Psoas muscle (tissue), 7 donors: ENCODE measurements at regions not wholly inside any gene's neighbourhood (a gene's known extent, or its start where the extent isn't known, plus 50 kb on each side); places are given as distances from the start of the nearest gene placed in this dataset.

Experiments used
- ATAC-seq, 4 donors: fragments of 200-7000 bp; cut with Tn5 transposase; one replicate each; pipeline ENCODE4 v1.9.1; 2020; ENCODE audit warnings: moderate library complexity in 3 of 4, mild to moderate bottlenecking in 2 of 4
- DNase-seq, 2 donors: peaks; one replicate each; pipeline ENCODE4 v3.0.0-alpha.2; 2020
- H3K27ac ChIP-seq: fragments of 200-600 bp; one replicate; pipeline ENCODE4 v1.8.0; 2022
- H3K27me3 ChIP-seq, 3 donors: fragments of 200-600 bp in 1 of 3; one replicate each; pipeline versions ENCODE4 v1.6.1 to v1.8.0; 2013 to 2022; ENCODE audit warnings: low read length in 2 of 3, mild to moderate bottlenecking in 2 of 3, moderate library complexity in 1 of 3; ENCODE audit not compliant: insufficient read depth in 3 of 3
- H3K36me3 ChIP-seq, 2 donors: fragments of 200-600 bp in 1 of 2; one replicate each; pipeline versions ENCODE4 v1.6.1 to v1.8.0; 2013 to 2022; ENCODE audit warnings: low read depth in 1 of 2, mild to moderate bottlenecking in 1 of 2, moderate library complexity in 1 of 2; ENCODE audit not compliant: insufficient read depth in 1 of 2
- H3K4me1 ChIP-seq: fragments of 200-600 bp; one replicate; pipeline ENCODE4 v1.8.0; 2022
- H3K4me3 ChIP-seq: fragments of 200-600 bp; one replicate; pipeline ENCODE4 v1.8.0; 2022; ENCODE audit warnings: mild to moderate bottlenecking
- H3K9me3 ChIP-seq: fragments of 200-600 bp; one replicate; pipeline ENCODE4 v1.8.0; 2022
- CTCF ChIP-seq: fragments of 200-600 bp; IDR thresholded peaks from one replicate; pipeline ENCODE4 v1.8.0; 2022; ENCODE audit warnings: antibody characterized with exemption
- WGBS, 3 donors: extraction: QIAGEN DNeasy Blood & Tissue Kit; methylation state at CpG; one replicate each; pipeline versions ENCODE4 v1.1.6 to v1.1.7; 2013; 5-methylcytosine and 5-hydroxymethylcytosine counted together
- intact Hi-C, 2 donors: fragments of 100-400 bp; cut with DNase I; formaldehyde crosslinking; loops; one replicate each; pipeline versions ENCODE4 v1.11.0 to v1.14.2; 2022
- donor health status: healthy with polysubstance abuse.
- donor health status: DM: no; HTN: no; CAD: no; lungs with moderate emphysema.
- donor health status: Bipolar disorder and iron deficiency.
- donor health status: healthy.
- donor health status: DM: yes; HTN: yes; CAD: no.
- donor health status: DM: no; HTN: no; CAD: no.
- donor health status: DM: yes; HTN: yes; CAD: no.

GRCh38 chr12:24582954-24583601, 365.8 kb downstream of the BCAT1 start:
- TF ChIP-seq CTCF: no peak
- no peak overlapping the region for H3K4me3 ChIP-seq
- H3K4me1 ChIP-seq: no peaks in the 10 kb centered on the region
- H3K27me3 ChIP-seq: no peaks in the 10 kb centered on the region
- 96 to 98% (median 97%) methylated on average over 18 of the region's 18 CpGs for WGBS, 3 donors
- no peaks in the 10 kb centered on the region for H3K36me3 ChIP-seq
- H3K27ac ChIP-seq: no peak overlapping the region
- DNase-seq (no peak), ATAC-seq (no peak)
- H3K9me3 ChIP-seq: no peaks in the 10 kb centered on the region
- intact Hi-C loops: no loop called here

- Histone ChIP-seq H3K9me3 (no peaks in the 10 kb centered on the region), H3K27ac (no peak overlapping the region), H3K36me3 (no peaks in the 10 kb centered on the region), H3K27me3 (no peaks in the 10 kb centered on the region), H3K4me1 (no peaks in the 10 kb centered on the region), H3K4me3 (no peak overlapping the region)
- DNase-seq (no peak), ATAC-seq (no peak)
- intact Hi-C loops: no loop called here
- WGBS, 3 donors: 59 to 62% (median 60%) methylated on average over 4 of the region's 4 CpGs
- TF ChIP-seq CTCF: no peak
Measured at GRCh38 chr12:24574538-24574937, 374.4 kb downstream of the BCAT1 start.

GRCh38 chr12:24573621-24574020, 375.3 kb downstream of the BCAT1 start:
- no peaks in the 10 kb centered on the region for H3K9me3 ChIP-seq
- no peak overlapping the region for H3K4me3 ChIP-seq
- intact Hi-C loops: no loop called here
- no peaks in the 10 kb centered on the region for H3K27me3 ChIP-seq
- DNase-seq (no peak), ATAC-seq (no peak)
- H3K36me3 ChIP-seq: no peaks in the 10 kb centered on the region
- no peaks in the 10 kb centered on the region for H3K4me1 ChIP-seq
- no peak for TF ChIP-seq CTCF
- H3K27ac ChIP-seq: no peak overlapping the region

GRCh38 chr12:24565300-24565699, 383.6 kb downstream of the BCAT1 start:
- ATAC-seq (no peak), DNase-seq (no peak)
- 71 to 83% (median 79%) methylated on average over 5 of the region's 5 CpGs for WGBS, 3 donors
- no peak overlapping the region for H3K4me3 ChIP-seq
- intact Hi-C loops: no loop called here
- peaks cover 5% of the 10 kb centered on the region for H3K4me1 ChIP-seq
- no peaks in the 10 kb centered on the region for H3K9me3 ChIP-seq
- H3K27ac ChIP-seq: no peak overlapping the region
- TF ChIP-seq CTCF: no peak
- no peaks in the 10 kb centered on the region for H3K36me3 ChIP-seq
- peaks cover 0 to 33% (median 7%) of the 10 kb centered on the region in 3 donors for H3K27me3 ChIP-seq
